ENCODE measurements at regions not wholly inside any gene's neighbourhood (a gene's known extent, or its start where the extent isn't known, plus 50 kb on each side); places are given as distances from the start of the nearest gene placed in this dataset.

GRCh38 chr1:25022361-25023189 lies 92.5 kb upstream of the RUNX3 start:
- DNase-seq (peak; percentile 83), ATAC-seq (peak; percentile 82)
- no peak overlapping the region for H3K4me3 ChIP-seq
- intact Hi-C loops (cut with DNase I) = no loop called here
- H3K36me3 ChIP-seq = no peaks in the 10 kb centered on the region
- H3K27me3 ChIP-seq = peaks cover under 1% of the 10 kb centered on the region
- TF ChIP-seq CTCF (IDR thresholded peaks at IDR 0.05) = no peak
- peaks cover 25% of the 10 kb centered on the region for H3K4me1 ChIP-seq
- H3K27ac ChIP-seq = peak overlapping the region; percentile 68
- no peaks in the 10 kb centered on the region for H3K9me3 ChIP-seq

- no peak overlapping the region for H3K4me3 ChIP-seq
- no peaks in the 10 kb centered on the region for H3K9me3 ChIP-seq
- no peak overlapping the region for H3K27ac ChIP-seq
- TF ChIP-seq CTCF (IDR thresholded peaks at IDR 0.05) = no peak
- DNase-seq (no peak), ATAC-seq (no peak)
- intact Hi-C loops (cut with DNase I) = no loop called here
- peaks cover 21% of the 10 kb centered on the region for H3K4me1 ChIP-seq
- H3K36me3 ChIP-seq = no peaks in the 10 kb centered on the region
- no peaks in the 10 kb centered on the region for H3K27me3 ChIP-seq
Measured at GRCh38 chr1:25021591-25022215, 91.6 kb upstream of the RUNX3 start.

DNA sequence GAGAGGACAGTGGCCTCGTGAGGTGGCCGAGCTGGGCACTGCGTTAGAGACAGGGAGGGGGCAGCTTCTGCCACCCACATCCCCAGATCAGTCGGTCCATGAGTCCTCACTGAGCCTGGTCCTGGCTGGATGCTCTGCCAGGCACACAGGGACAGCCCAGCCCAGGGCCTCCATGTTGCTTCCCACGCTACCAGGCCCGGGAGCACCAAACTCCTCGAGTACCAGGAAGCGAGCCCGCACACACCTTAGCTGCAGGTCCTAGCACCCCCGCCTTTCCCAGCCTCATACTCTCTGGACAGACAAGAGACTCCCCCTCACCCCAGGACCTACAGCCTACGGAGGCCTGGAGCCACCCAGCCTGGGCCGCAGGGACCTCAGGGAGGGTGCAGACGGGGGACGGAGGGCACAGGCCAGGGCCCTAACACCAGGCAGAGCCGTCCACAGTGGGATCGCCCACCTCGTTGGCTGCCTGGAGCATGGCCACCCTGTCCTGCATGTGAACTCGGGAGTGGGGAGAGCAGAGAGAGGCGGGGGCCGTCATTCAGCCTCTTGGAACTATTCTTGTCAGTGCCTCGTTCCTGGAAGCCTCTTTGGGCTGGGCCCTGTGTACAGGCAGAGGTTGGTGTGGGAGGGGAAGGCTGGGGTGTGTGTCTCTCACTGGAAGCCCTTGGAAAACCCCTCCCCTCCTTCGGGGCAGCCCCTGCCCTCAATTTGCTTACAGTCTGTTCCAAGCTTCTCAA lies 90.9 kb upstream of the RUNX3 start:
- H3K27me3 ChIP-seq = no peaks in the 10 kb centered on the region
- TF ChIP-seq CTCF (IDR thresholded peaks at IDR 0.05) = no peak
- no peaks in the 10 kb centered on the region for H3K9me3 ChIP-seq
- H3K4me3 ChIP-seq = no peak overlapping the region
- intact Hi-C loops (cut with DNase I) = no loop called here
- DNase-seq (no peak), ATAC-seq (no peak)
- no peak overlapping the region for H3K27ac ChIP-seq
- no peaks in the 10 kb centered on the region for H3K36me3 ChIP-seq
- H3K4me1 ChIP-seq = peaks cover 20% of the 10 kb centered on the region

- intact Hi-C loops (cut with DNase I) = no loop called here
- H3K27ac ChIP-seq = no peak overlapping the region
- no peaks in the 10 kb centered on the region for H3K27me3 ChIP-seq
- H3K9me3 ChIP-seq = no peaks in the 10 kb centered on the region
- DNase-seq (no peak), ATAC-seq (no peak)
- no peak overlapping the region for H3K4me3 ChIP-seq
- H3K4me1 ChIP-seq = peaks cover 20% of the 10 kb centered on the region
- no peaks in the 10 kb centered on the region for H3K36me3 ChIP-seq
- TF ChIP-seq CTCF (IDR thresholded peaks at IDR 0.05) = no peak
Measured at GRCh38 chr1:25020173-25020845, 90.2 kb upstream of the RUNX3 start.

- H3K9me3 ChIP-seq = no peaks in the 10 kb centered on the region
- no peak for ATAC-seq
- no peaks in the 10 kb centered on the region for H3K27me3 ChIP-seq
- H3K27ac ChIP-seq = no peak overlapping the region
- no peaks in the 10 kb centered on the region for H3K36me3 ChIP-seq
- TF ChIP-seq CTCF (IDR thresholded peaks at IDR 0.05) = no peak
- H3K4me1 ChIP-seq = peaks cover 20% of the 10 kb centered on the region
- H3K4me3 ChIP-seq = no peak overlapping the region
- no peak for DNase-seq
- intact Hi-C loops (cut with DNase I) = no loop called here
Measured at GRCh38 chr1:25019337-25020172, 89.5 kb upstream of the RUNX3 start.

Measured in upper lobe of right lung (tissue), 1 donor.